HCT116 (cell line): ENCODE measurements at regions not wholly inside any gene's neighbourhood (a gene's known extent, or its start where the extent isn't known, plus 50 kb on each side); places are given as distances from the start of the nearest gene placed in this dataset.

Experiments used
- ATAC-seq: fragments of 200-7000 bp; cut with Tn5 transposase; 2 replicates; pipeline ENCODE4 v1.9.1; 2020; ENCODE audit warnings: mild to moderate bottlenecking, moderate library complexity
- BruUV-seq: library from RNA; stranded (reverse); fragments of 400-500 nt; replicated peaks from 2 replicates; lab custom pipeline; 2021; lab: Mats Ljungman, UMichigan
- CTCF ChIA-PET: fragments of 300-600 bp; sonication (Branson Sonifier 250); formaldehyde crosslinking; loops from one replicate; lab custom pipeline; 2021; ENCODE audit warnings: antibody characterized with exemption; lab: Charles Lee
- POLR2A ChIA-PET: fragments of 300-600, 350-600 bp; sonication (Branson Sonifier 250); formaldehyde crosslinking; loops from one replicate; lab custom pipeline; 2021; ENCODE audit warnings: antibody characterized with exemption; lab: Charles Lee
- RAD21 ChIA-PET, 2 experiments: fragments of 300-600 bp; sonication (Branson Sonifier 250); formaldehyde crosslinking; loops; one replicate each; lab custom pipeline; 2023; ENCODE audit warnings: low total read pairs in 2 of 2; ENCODE audit not compliant: uncharacterized antibody in 2 of 2, unreplicated experiment in 2 of 2, low non-redundant PET in 1 of 2; lab: Charles Lee
- DNase-seq: peaks from one replicate; pipeline ENCODE4 v3.0.0-alpha.2; 2010; ENCODE audit warnings: low read depth, low spot score
- H2AFZ ChIP-seq: fragments of 200-600 bp; shearing (Covaris generic), sonication (generic); 2 replicates; pipeline ENCODE4 v1.6.1; 2017; ENCODE audit warnings: low read depth, mixed run types, mixed read lengths, antibody characterized with exemption, low read length; ENCODE audit not compliant: poor library complexity, severe bottlenecking
- H3K27ac ChIP-seq: 2 replicates; pipeline ENCODE4 v1.5.1; 2012; ENCODE audit warnings: low read depth, low read length
- H3K27me3 ChIP-seq: fragments of 200-600 bp; sonication (generic); 2 replicates; pipeline ENCODE4 v1.6.1; 2016; ENCODE audit warnings: mixed run types, low read length, mixed read lengths; ENCODE audit not compliant: insufficient read depth
- H3K36me3 ChIP-seq, 2 experiments: fragments of 200-500 bp in 1 of 2; fragments of 200-600 bp in 1 of 2; sonication (Bioruptor generic) in 1 of 2; sonication (generic) in 1 of 2; 2 replicates each; pipeline versions ENCODE4 v1.5.1 to v1.6.1; 2014 to 2016; ENCODE audit warnings: low read length in 2 of 2, inconsistent platforms in 1 of 2, mixed read lengths in 1 of 2, mixed run types in 1 of 2; ENCODE audit not compliant: insufficient read depth in 2 of 2, control insufficient read depth in 1 of 2
- H3K4me1 ChIP-seq, 2 experiments: fragments of 200-600 bp in 1 of 2; sonication (generic) in 1 of 2; 2 replicates each; pipeline versions ENCODE4 v1.5.1 to v1.6.1; 2012 to 2017; ENCODE audit warnings: low read length in 2 of 2, inconsistent platforms in 1 of 2, mild to moderate bottlenecking in 1 of 2, mixed read lengths in 1 of 2, mixed run types in 1 of 2, moderate library complexity in 1 of 2; ENCODE audit not compliant: insufficient read depth in 2 of 2, control insufficient read depth in 1 of 2
- H3K4me2 ChIP-seq: fragments of 200-600 bp; sonication (generic); 2 replicates; pipeline ENCODE4 v1.6.1; 2017; ENCODE audit warnings: mixed run types, low read length, mixed read lengths
- H3K4me3 ChIP-seq, 2 experiments: fragments of 200-600 bp in 1 of 2; sonication (generic) in 1 of 2; replicated peaks in 1 of 2; 2 replicates each; pipeline ENCODE4 v1.5.1; 2011 to 2016; ENCODE audit warnings: low read length in 2 of 2, control low read depth in 1 of 2, low read depth in 1 of 2, mild to moderate bottlenecking in 1 of 2, mixed read lengths in 1 of 2, mixed run types in 1 of 2
- H3K79me2 ChIP-seq: fragments of 200-600 bp; sonication (generic); 2 replicates; pipeline ENCODE4 v1.6.1; 2017; ENCODE audit warnings: mild to moderate bottlenecking, mixed run types, low read length, moderate library complexity, mixed read lengths; ENCODE audit not compliant: insufficient read depth
- H3K9ac ChIP-seq: fragments of 200-600 bp; sonication (generic); 2 replicates; pipeline ENCODE4 v1.6.1; 2016; ENCODE audit warnings: low read length, mixed read lengths
- H3K9me2 ChIP-seq: fragments of 200-600 bp; sonication (generic), shearing (Covaris generic); 2 replicates; pipeline ENCODE4 v1.6.1; 2017; ENCODE audit warnings: mixed run types, mild to moderate bottlenecking, moderate library complexity; ENCODE audit not compliant: insufficient read depth
- H3K9me3 ChIP-seq, 2 experiments: fragments of 200-500 bp in 1 of 2; fragments of 200-600 bp in 1 of 2; sonication (Bioruptor generic) in 1 of 2; sonication (generic) in 1 of 2; 2 replicates each; pipeline ENCODE4 v1.6.1; 2014 to 2017; ENCODE audit warnings: low read length in 2 of 2, mixed read lengths in 2 of 2, inconsistent platforms in 1 of 2, low read depth in 1 of 2, mild to moderate bottlenecking in 1 of 2, mixed run types in 1 of 2, moderate library complexity in 1 of 2; ENCODE audit not compliant: control insufficient read depth in 1 of 2, insufficient read depth in 1 of 2
- H4K20me1 ChIP-seq: fragments of 200-600 bp; sonication (generic), shearing (Covaris generic); 2 replicates; pipeline ENCODE4 v1.6.1; 2017; ENCODE audit warnings: mixed run types, mild to moderate bottlenecking, moderate library complexity; ENCODE audit not compliant: insufficient read depth
- ATF3 ChIP-seq: IDR thresholded peaks from 2 replicates; pipeline ENCODE4 v1.6.1; 2012
- CBX3 ChIP-seq: IDR thresholded peaks from 2 replicates; pipeline ENCODE4 v1.6.1; 2012; ENCODE audit warnings: low read depth
- CEBPB ChIP-seq: IDR thresholded peaks from 2 replicates; pipeline ENCODE4 v1.6.1; 2012; ENCODE audit warnings: low read depth
- EGR1 ChIP-seq: IDR thresholded peaks from 2 replicates; pipeline ENCODE4 v1.6.1; 2012; ENCODE audit warnings: low read depth
- ELF1 ChIP-seq: IDR thresholded peaks from 2 replicates; pipeline ENCODE4 v1.6.1; 2012; ENCODE audit warnings: low read depth, borderline replicate concordance
- EZH2 ChIP-seq: fragments of 200-600 bp; sonication (generic); IDR thresholded peaks from 2 replicates; pipeline ENCODE4 v1.6.1; 2017; ENCODE audit warnings: antibody characterized with exemption, mixed run types
- EZH2phosphoT487 ChIP-seq: fragments of 200-600 bp; IDR thresholded peaks from 2 replicates; pipeline ENCODE4 v1.6.1; 2018; ENCODE audit warnings: antibody characterized with exemption, borderline replicate concordance
- FOSL1 ChIP-seq: IDR thresholded peaks from 2 replicates; pipeline ENCODE4 v1.6.1; 2012; ENCODE audit warnings: low read depth
- JUND ChIP-seq: IDR thresholded peaks from 2 replicates; pipeline ENCODE4 v1.6.1; 2012
- POLR2A ChIP-seq: IDR thresholded peaks from 2 replicates; pipeline ENCODE4 v1.7.0; 2011; ENCODE audit warnings: borderline replicate concordance; ENCODE audit not compliant: insufficient read depth, insufficient read length; ENCODE audit errors: extremely low read depth
- POLR2AphosphoS5 ChIP-seq: IDR thresholded peaks from 2 replicates; pipeline ENCODE4 v1.6.1; 2011; ENCODE audit warnings: mild to moderate bottlenecking, low read depth, low read length, moderate library complexity
- RAD21 ChIP-seq: IDR thresholded peaks from 2 replicates; pipeline ENCODE4 v1.6.1; 2012; ENCODE audit warnings: low read depth, mild to moderate bottlenecking
- SIN3A ChIP-seq: IDR thresholded peaks from 2 replicates; pipeline ENCODE4 v1.6.1; 2012; ENCODE audit warnings: low read depth
- SRF ChIP-seq: IDR thresholded peaks from 2 replicates; pipeline ENCODE4 v1.6.1; 2012; ENCODE audit warnings: low read depth
- TCF7L2 ChIP-seq: IDR thresholded peaks from 2 replicates; pipeline ENCODE4 v1.7.0; 2011; ENCODE audit warnings: borderline replicate concordance, inconsistent platforms; ENCODE audit not compliant: insufficient read depth, insufficient read length; ENCODE audit errors: extremely low read depth
- ZFX ChIP-seq: fragments of 450-650 bp; IDR thresholded peaks from 2 replicates; pipeline ENCODE4 v1.6.1; 2017
- ZNF274 ChIP-seq: fragments of 200-500 bp; sonication (Bioruptor generic); IDR thresholded peaks from 2 replicates; pipeline ENCODE4 v1.6.1; 2014; ENCODE audit warnings: mild to moderate bottlenecking, low read depth, low read length, inconsistent platforms
- intact Hi-C: fragments of 100-400 bp; cut with micrococcal nuclease; formaldehyde crosslinking; loops from 2 replicates; pipeline ENCODE4 v1.10.0; 2022
- TF ChIP-seq, protein P1 (sequence below), 3 experiments: fragments of 200-600 bp in 1 of 3; sonication (generic) in 1 of 3; IDR thresholded peaks in 2 of 3; conservative IDR thresholded peaks in 1 of 3; 2 replicates each; pipeline ENCODE4 v1.5.1; 2012 to 2017; ENCODE audit warnings: low read depth in 2 of 3, low read length in 2 of 3, antibody characterized with exemption in 1 of 3, borderline replicate concordance in 1 of 3, control low read depth in 1 of 3, mild to moderate bottlenecking in 1 of 3, mixed read lengths in 1 of 3, mixed run types in 1 of 3, moderate library complexity in 1 of 3; ENCODE audit not compliant: insufficient read depth in 1 of 3

DNA sequence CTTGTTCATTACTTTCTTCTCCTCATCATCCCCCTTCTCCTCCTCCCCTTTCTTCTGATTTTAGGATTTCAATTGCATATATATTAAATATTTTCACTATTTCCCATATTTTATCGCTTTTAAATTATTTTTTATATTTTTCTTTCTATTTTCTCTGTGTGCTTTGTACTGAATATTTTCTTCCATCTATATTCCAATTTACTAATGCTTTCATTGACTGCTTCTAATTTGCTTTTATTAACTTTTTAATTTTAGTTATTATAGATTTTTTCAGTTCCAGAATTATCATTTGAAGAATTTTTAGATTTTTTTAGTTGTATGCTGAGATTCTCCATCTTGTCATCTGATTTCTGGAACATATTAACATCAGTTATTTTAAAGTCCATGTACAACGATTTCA lies 83.2 kb upstream of the ST3GAL6 start:
- intact Hi-C loops, result no loop called here
- no peaks in the 10 kb centered on the region; the same call in 1 of the 2 replicates for H3K9me2 ChIP-seq
- ATAC-seq, result no peak
- H3K27me3 ChIP-seq, result no peaks in the 10 kb centered on the region
- CTCF ChIA-PET, result no interaction called here
- H3K36me3 ChIP-seq, result 0 out of 4 replicates have a peak, but pooled peaks cover 0 to 3% of the 10 kb centered on the region in 2 experiments
- H3K27ac ChIP-seq, result peak overlapping the region; percentile 37; the same call in 1 of the 2 replicates
- peaks cover 0 to 5% of the 10 kb centered on the region in 2 experiments; a peak in 1 of 4 replicates for H3K9me3 ChIP-seq
- DNase-seq, result no peak
- H4K20me1 ChIP-seq, result no peaks in the 10 kb centered on the region
- BruUV-seq, result no TSS peak
- POLR2A ChIA-PET, result no interaction called here
- no peak overlapping the region for H3K4me3 ChIP-seq
- H3K9ac ChIP-seq, result no peak overlapping the region
- TF ChIP-seq SRF, result no peak
- TF ChIP-seq CBX3, result no peak
- no peak for TF ChIP-seq EZH2
- no peak for TF ChIP-seq ZFX
- RAD21 ChIA-PET, result no interaction called here
- H3K4me1 ChIP-seq, result peaks cover 6 to 19% of the 10 kb centered on the region in 2 experiments
- H2AFZ ChIP-seq, result peak overlapping the region; percentile 44
- peak overlapping the region; percentile 40; the same call in 1 of the 2 replicates for H3K4me2 ChIP-seq
- H3K79me2 ChIP-seq, result no peaks in the 10 kb centered on the region

- H3K9me2 ChIP-seq, result no peaks in the 10 kb centered on the region; the same call in 1 of the 2 replicates
- DNase-seq (peak; percentile 89), ATAC-seq (peak; percentile 89)
- TF ChIP-seq, protein P1, sequence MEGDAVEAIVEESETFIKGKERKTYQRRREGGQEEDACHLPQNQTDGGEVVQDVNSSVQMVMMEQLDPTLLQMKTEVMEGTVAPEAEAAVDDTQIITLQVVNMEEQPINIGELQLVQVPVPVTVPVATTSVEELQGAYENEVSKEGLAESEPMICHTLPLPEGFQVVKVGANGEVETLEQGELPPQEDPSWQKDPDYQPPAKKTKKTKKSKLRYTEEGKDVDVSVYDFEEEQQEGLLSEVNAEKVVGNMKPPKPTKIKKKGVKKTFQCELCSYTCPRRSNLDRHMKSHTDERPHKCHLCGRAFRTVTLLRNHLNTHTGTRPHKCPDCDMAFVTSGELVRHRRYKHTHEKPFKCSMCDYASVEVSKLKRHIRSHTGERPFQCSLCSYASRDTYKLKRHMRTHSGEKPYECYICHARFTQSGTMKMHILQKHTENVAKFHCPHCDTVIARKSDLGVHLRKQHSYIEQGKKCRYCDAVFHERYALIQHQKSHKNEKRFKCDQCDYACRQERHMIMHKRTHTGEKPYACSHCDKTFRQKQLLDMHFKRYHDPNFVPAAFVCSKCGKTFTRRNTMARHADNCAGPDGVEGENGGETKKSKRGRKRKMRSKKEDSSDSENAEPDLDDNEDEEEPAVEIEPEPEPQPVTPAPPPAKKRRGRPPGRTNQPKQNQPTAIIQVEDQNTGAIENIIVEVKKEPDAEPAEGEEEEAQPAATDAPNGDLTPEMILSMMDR (IDR thresholded peaks at IDR 0.05 in 2 of 3, conservative IDR thresholded peaks at IDR 0.05 in 1 of 3; ENCODE audit: borderline replicate concordance in 1 of 3, insufficient read depth in 1 of 3, low read depth in 2 of 3, low read length in 2 of 3), result no peak
- TF ChIP-seq EGR1 (0 out of 2 replicates have a peak, but pooled peaks have one; percentile 47), FOSL1 (peak; percentile 98), EZH2phosphoT487 (no peak), RAD21 (no peak; the same call in 1 of the 2 replicates), CEBPB (peak; percentile 69; the same call in 1 of the 2 replicates), ZNF274 (no peak), ELF1 (no peak), POLR2A (no peak), ATF3 (no peak), TCF7L2 (peak; percentile 47), CBX3 (peak; percentile 97), ZFX (no peak), JUND (peak; percentile 96), POLR2AphosphoS5 (no peak), SIN3A (peak; percentile 53; the same call in 1 of the 2 replicates)
Observed at GRCh38 chr3:98680723-98681122, 82.4 kb upstream of the ST3GAL6 start.

More at GRCh38 chr3:98680723-98681122, 82.4 kb upstream of the ST3GAL6 start:
- H3K27ac ChIP-seq, result peak overlapping the region; percentile 37; the same call in 1 of the 2 replicates
- no peaks in the 10 kb centered on the region for H4K20me1 ChIP-seq
- H3K27me3 ChIP-seq, result no peaks in the 10 kb centered on the region
- peak overlapping the region; percentile 40 for H3K4me2 ChIP-seq
- RAD21 ChIA-PET, result no interaction called here
- BruUV-seq, result no TSS peak
- H3K36me3 ChIP-seq, result 0 out of 4 replicates have a peak, but pooled peaks cover 0 to 3% of the 10 kb centered on the region in 2 experiments
- H3K4me1 ChIP-seq, result peaks cover 6 to 19% of the 10 kb centered on the region in 2 experiments
- no peaks in the 10 kb centered on the region for H3K79me2 ChIP-seq
- no peak overlapping the region for H3K9ac ChIP-seq
- POLR2A ChIA-PET, result no interaction called here
- peaks cover 0 to 5% of the 10 kb centered on the region in 2 experiments; a peak in 1 of 4 replicates for H3K9me3 ChIP-seq
- CTCF ChIA-PET, result no interaction called here
- intact Hi-C loops, result no loop called here
- H3K4me3 ChIP-seq, result peak overlapping the region in 1 of 2 experiments; percentile 0; a peak in 1 of 4 replicates
- H2AFZ ChIP-seq, result peak overlapping the region; percentile 44
